HG03558 (cell line): ENCODE measurements at regions not wholly inside any gene's neighbourhood (a gene's known extent, or its start where the extent isn't known, plus 50 kb on each side); places are given as distances from the start of the nearest gene placed in this dataset.

Experiments used
- ATAC-seq: cut with Tn5 transposase; IDR thresholded peaks from one replicate; pipeline ENCODE4 v1.9.1; 2021; ENCODE audit warnings: moderate number of reproducible peaks; ENCODE audit not compliant: unreplicated experiment; ENCODE audit errors: extremely low read depth

- ATAC-seq: no peak
Observed at GRCh38 chr12:125458552-125459268, 393.5 kb downstream of the AACS start.

DNA sequence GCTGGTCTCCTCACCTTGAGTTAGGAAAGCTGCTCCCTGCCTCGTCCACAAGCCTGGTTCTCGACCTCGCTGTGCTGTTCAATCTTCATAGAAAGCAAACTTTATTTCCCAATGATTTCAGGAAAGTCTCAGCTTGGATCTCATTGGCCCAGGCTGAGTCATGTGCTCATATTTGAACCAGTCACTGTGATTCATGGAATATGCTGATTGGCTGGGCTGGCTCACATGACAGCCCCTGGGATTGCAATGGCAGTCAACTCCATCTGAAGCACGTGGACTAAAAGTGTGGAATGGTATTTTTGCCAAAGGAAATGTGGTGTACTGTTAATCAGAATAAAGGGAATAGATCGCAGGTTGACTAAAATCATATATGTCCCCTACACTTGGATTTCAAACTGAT is 396.6 kb downstream of the AACS start:
- no peak for ATAC-seq

GRCh38 chr12:125463386-125463785 is 398.2 kb downstream of the AACS start:
- no peak for ATAC-seq

DNA sequence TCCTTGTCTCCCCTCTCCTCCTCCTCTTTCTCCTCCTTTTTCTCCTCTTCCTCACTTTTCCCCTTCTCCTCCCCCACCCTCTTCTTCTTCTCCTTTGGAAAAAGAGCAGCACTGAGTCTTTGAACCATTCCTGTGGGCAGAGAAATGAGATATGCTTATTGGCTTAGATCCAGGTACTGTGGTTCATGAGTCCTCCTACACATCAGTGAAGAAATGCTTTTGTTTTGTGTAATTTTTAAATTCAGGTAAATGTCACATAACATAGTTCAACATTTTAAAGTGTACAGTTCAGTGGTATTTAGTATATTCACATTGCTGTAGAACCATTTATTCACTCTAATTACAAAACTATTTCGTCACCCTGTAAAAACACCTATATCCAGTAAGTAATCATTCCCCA is 402.1 kb downstream of the AACS start:
- no peak for ATAC-seq

DNA sequence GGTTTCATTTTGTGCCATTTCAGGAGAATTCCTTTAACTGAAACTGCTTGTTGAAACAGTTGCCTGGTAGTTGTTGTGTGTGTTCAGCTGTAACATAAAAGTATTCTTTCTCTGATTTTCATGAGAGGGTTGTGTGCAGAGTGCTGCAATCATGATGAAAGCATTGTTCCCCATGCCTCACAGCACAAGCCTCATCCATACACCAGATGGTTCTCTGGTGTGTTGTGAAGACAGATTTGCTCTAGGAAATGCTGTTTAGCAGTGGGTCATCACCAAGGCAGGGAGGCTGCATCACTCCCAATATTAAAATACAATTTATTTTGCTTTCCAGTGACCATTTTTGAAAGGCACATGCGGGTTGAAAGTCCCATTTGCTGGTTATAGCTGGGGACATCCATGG is 404.4 kb downstream of the AACS start:
- no peak for ATAC-seq

DNA sequence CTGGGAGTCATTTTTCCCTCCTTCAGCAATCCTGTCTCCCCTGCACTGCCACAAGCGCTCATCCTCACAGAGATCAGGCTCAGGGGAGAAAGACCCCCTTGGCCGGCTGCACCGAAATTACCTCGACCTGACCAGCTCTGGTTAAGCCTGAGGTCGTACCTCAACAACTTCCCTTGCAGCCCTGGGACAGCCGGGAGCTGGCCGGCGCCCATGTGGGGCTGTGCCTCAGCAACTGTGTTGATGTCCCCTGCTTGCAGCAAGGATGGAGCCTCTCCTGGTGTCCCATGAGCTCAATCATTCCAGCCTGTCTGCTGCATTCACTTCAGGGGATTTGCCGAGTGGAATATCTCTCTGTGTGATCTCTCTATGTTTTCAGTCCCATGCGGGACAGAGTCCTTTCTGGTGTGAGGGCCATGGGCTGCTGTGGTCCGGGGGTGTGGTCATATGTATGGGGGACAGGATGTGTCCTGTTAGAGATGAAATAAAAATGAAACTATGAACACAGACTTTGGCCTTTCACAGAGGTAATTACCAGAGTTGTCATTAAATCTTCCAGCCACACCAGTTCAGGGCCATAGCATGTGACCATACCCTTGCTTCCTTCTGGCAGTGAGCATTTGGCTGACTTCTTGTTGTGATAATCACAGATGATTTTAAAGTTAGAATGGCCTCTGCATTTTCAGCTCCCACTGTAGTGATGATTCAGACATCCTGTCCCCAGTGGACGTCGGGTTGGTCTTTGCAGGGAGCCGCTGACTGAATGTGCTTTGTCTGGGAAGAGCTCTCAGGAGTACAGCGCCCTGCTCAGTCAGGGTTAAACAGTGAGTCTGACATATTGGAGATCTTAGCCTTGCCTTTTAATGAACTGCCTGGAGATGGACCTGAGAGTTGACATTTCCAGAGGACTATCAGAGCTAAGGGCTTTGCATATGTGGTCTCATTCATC is 405.9 kb downstream of the AACS start:
- no peak for ATAC-seq

- ATAC-seq: no peak
Observed at GRCh38 chr12:125473501-125473900, 408.3 kb downstream of the AACS start.

DNA sequence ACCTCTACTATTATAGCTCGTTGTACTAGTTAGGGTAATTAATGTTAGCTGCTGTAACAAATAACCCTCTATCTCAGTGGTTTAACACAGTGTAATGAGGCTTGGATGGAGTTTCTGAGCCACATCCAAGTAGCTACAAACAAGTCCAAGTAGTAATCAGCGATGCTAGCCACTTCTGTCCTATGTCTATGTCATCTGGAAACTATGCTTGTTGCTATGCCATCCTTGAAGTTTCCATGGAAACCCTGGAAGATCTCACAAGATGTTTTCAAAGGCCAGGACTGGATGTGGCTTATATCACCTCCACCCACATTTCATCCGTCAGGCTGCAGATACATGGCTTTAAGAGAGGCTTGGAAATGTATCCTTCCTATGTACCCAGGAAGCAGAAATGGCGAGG is 422.1 kb downstream of the AACS start:
- no peak for ATAC-seq

DNA sequence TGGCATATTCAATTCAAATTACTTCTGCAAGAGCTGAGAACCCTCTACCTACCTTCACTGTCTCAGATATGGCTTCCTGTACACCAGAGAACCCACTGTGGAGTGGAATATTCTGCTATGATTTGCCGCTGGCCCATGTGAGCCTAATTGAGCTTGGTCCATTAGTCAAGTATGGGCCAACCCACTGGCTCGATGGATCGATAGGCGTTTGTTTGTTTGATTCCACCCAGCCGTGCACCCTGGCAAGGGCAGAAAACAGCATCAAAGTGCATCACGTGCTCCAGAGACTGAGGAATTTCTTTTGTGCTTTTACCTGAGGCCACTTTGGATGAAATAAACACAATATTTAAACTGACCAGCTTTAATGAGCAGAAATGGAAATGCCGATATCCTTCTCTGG is 426.3 kb downstream of the AACS start:
- no peak for ATAC-seq

DNA sequence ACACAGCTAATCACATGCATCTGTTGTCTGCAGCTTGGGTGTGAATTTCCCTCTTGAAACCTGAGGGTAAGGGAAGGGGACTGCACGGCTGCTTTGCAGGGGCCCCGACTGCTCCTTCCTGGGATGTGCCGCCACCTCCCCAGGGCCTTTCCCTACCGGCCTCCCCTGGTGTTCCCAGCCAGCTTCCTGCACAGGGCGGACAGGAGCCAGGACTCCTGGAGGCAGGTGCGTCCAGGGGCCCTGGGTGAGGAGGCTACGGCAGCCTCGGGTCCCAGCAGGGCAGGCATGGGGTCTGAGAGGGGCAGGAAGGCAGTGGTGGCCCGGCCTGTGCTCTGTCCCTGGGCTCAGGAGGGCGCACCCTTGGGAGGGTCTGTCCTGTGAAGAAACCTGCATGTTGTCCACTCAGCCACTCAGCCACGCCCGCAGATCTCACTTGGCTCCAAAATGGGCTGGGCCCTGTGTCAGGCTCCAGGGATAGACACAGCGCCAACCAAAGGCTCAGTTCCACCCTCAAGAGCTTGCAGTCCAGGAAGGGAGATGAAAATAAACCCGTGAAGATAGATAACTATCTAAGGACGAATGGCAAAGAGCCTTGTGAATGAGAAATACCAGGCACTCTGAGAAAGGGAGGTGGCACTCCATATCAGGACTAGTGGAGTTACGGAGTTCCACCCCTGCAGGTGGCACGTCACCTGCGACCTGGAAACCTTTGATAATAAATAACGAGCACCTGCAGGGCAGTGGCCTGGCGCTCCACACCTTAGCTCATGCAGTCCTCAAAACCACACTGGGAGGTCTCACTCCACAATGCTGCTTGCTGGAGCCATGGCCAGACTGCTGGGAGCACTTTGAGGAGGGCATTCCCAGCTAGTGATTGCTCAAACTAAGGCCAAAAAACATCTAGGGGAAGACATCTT is 427.4 kb downstream of the AACS start:
- ATAC-seq: no peak

- ATAC-seq: no peak
Observed at GRCh38 chr12:125493704-125494308, 428.6 kb downstream of the AACS start.

- no peak for ATAC-seq
Observed at GRCh38 chr12:125503128-125503527, 437.9 kb downstream of the AACS start.

GRCh38 chr12:125509195-125509594 is 444.0 kb downstream of the AACS start:
- no peak for ATAC-seq

- ATAC-seq: no peak
Observed at GRCh38 chr12:125512541-125513298, 447.5 kb downstream of the AACS start.

DNA sequence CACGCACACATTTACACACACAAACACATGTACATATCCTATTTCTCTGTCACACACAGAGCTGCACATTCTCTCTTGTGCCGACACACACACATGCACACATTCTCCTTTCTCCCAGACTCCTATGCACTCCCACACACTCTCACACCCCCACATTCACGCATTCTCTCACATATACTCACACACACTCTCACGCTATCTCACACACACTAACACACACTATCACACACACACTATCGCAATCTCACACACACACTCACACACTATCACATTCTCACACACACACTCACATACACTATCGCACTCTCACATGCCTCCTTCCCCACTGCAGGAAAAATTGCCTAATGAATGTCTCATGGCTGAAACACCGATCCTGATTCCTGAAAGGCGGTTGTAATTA is 450.7 kb downstream of the AACS start:
- no peak for ATAC-seq

DNA sequence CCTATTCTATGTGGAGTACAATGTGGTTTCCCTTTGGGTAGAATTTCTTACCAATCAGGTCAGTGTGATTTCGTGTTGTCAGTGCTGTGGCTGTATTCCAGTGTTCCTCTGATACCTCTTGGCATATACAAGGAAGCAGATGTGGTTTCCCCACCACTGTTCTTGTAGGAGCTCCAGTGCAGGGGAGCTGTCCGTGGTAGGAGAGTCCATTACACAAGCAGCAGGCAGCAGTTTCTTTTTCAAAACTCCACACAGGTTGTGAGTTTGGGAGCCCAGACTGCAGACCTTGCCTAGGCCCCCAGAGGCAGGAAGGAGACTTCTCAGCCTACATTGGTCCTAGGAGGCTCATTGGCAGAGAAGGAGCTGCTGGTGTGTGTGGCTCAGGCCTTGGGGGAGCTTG is 452.8 kb downstream of the AACS start:
- ATAC-seq: no peak

- ATAC-seq: no peak
Observed at GRCh38 chr12:125519026-125519651, 453.9 kb downstream of the AACS start.

- no peak for ATAC-seq
Observed at GRCh38 chr12:125525879-125526278, 460.6 kb downstream of the AACS start.

DNA sequence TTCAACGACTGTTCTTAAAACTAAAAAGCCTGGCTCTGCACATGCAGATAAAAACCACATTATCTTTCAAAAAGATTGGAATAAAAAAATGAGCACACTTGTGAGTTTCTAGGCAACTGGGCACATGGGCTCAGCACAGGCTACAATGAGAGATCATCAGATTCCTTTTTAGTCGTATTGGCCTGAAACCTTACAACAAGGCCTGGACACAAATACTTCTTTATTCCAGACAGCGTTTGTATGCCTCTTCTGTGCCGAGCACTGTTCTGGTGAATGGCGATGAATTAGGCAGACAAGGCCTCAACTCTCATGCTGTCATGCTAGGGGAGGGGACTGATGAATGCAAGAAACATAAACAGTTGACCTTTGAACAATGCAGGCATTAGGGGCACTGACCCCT is 463.0 kb downstream of the AACS start:
- no peak for ATAC-seq
